Colonic mucosa (tissue), 4 donors: ENCODE measurements at regions not wholly inside any gene's neighbourhood (a gene's known extent, or its start where the extent isn't known, plus 50 kb on each side); places are given as distances from the start of the nearest gene placed in this dataset.
"Not testable (repeated sequence)": the region's sequence is repeated elsewhere in the genome, so short reads cannot be mapped to it uniquely, and the experiment has no call there.

Experiments used
- DNase-seq: peaks from one replicate; pipeline ENCODE4 v3.0.0-alpha.2; 2020
- H3K27ac ChIP-seq: fragments of 200-600 bp; one replicate; pipeline ENCODE4 v1.8.0; 2021
- H3K27me3 ChIP-seq: fragments of 200-600 bp; one replicate; pipeline ENCODE4 v1.8.0; 2021
- H3K36me3 ChIP-seq: fragments of 200-600 bp; one replicate; pipeline ENCODE4 v1.8.0; 2021
- H3K4me1 ChIP-seq: fragments of 200-600 bp; one replicate; pipeline ENCODE4 v1.8.0; 2021; ENCODE audit warnings: mild to moderate bottlenecking
- H3K4me3 ChIP-seq: fragments of 200-600 bp; one replicate; pipeline ENCODE4 v1.8.0; 2021
- H3K9ac ChIP-seq, 2 donors: one replicate each; pipeline ENCODE4 v1.7.0; 2013; ENCODE audit warnings: control low read depth in 2 of 2, low read depth in 2 of 2, low read length in 2 of 2
- H3K9me3 ChIP-seq: fragments of 200-600 bp; one replicate; pipeline ENCODE4 v1.8.0; 2021
- intact Hi-C: fragments of 100-400 bp; cut with DNase I; formaldehyde crosslinking; loops from one replicate; pipeline ENCODE4 v1.14.1; 2022
- TF ChIP-seq, protein P1 (sequence below): fragments of 200-600 bp; IDR thresholded peaks from one replicate; pipeline ENCODE4 v1.8.0; 2022; ENCODE audit warnings: antibody characterized with exemption, mild to moderate bottlenecking
- donor health status: healthy.
- donor health status: DM: no; HTN: no; CAD: no.
- donor health status: DM: no; HTN: no; CAD: no.

DNA sequence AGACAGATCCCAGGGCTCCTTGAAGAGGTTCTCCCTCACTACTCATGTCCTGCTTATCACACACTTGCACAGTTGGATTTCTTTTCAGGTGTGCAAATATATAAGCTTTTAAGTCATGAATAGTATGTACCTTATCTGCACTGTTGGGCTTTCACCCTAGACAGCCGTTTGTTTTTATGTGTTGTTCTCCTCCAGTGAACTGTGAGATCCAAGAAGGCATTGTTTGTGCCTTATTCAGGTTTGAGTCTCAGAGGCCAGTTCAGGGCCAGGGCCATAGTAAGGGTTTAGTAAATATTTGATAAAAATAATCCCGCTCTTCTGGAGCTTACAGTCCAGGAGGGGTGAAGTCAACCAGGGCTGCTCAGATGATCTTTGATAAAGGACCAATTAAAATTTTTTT, 480.0 kb downstream of the TMEM38B start:
- Histone ChIP-seq H3K27me3 (no peaks in the 10 kb centered on the region), H3K9ac (no peak overlapping the region), H3K9me3 (no peaks in the 10 kb centered on the region), H3K27ac (no peak overlapping the region), H3K4me1 (no peaks in the 10 kb centered on the region), H3K36me3 (no peaks in the 10 kb centered on the region), H3K4me3 (no peak overlapping the region)
- no peak for DNase-seq
- TF ChIP-seq, protein P1, sequence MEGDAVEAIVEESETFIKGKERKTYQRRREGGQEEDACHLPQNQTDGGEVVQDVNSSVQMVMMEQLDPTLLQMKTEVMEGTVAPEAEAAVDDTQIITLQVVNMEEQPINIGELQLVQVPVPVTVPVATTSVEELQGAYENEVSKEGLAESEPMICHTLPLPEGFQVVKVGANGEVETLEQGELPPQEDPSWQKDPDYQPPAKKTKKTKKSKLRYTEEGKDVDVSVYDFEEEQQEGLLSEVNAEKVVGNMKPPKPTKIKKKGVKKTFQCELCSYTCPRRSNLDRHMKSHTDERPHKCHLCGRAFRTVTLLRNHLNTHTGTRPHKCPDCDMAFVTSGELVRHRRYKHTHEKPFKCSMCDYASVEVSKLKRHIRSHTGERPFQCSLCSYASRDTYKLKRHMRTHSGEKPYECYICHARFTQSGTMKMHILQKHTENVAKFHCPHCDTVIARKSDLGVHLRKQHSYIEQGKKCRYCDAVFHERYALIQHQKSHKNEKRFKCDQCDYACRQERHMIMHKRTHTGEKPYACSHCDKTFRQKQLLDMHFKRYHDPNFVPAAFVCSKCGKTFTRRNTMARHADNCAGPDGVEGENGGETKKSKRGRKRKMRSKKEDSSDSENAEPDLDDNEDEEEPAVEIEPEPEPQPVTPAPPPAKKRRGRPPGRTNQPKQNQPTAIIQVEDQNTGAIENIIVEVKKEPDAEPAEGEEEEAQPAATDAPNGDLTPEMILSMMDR, result no peak
- intact Hi-C loops, result no loop called here

DNA sequence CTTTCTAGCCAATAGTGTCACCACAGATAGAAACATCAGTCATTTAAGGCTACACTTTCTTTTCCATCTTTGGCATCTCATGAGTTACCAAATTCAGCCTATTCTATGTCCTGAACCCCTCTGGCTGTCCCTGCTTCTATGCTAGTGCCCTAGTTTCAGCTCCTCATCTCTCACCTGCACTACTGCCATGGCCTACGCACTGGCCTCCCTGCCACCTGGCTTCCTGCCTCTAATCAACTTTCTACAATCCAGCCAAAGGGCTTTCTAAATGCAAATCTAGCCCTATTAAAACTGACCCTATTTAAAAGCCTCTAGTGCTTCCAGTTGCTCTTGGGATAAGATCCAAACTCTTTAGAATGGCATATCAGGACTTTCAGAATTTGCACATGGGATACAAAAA, 482.9 kb downstream of the TMEM38B start:
- H3K36me3 ChIP-seq, result no peaks in the 10 kb centered on the region
- TF ChIP-seq, protein P1, result no peak
- H3K9me3 ChIP-seq, result no peaks in the 10 kb centered on the region
- no peak overlapping the region for H3K9ac ChIP-seq
- DNase-seq, result no peak
- intact Hi-C loops, result no loop called here
- no peak overlapping the region for H3K4me3 ChIP-seq
- no peaks in the 10 kb centered on the region for H3K27me3 ChIP-seq
- no peaks in the 10 kb centered on the region for H3K4me1 ChIP-seq
- H3K27ac ChIP-seq, result no peak overlapping the region

DNA sequence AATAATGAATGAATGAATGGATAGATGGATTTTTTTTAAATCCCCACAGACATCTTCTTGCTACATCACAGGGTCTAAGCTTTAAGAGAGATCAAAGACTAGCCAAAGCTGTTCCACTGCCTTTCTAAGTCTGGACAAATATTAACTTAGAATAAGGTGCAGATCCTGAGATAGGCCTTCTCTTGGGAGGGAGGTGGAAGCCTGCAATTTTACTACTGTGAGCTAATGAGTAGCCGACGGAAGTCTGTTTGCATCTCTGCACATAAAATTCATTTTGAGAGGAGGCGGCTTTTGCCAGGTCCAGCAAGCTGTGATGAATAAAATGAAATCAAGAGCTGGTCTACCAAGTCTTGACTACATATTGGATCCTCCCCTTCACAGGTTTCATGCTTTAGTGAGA, 484.9 kb downstream of the TMEM38B start:
- Histone ChIP-seq H3K36me3 (no peaks in the 10 kb centered on the region), H3K4me3 (no peak overlapping the region), H3K9ac (no peak overlapping the region), H3K27me3 (no peaks in the 10 kb centered on the region), H3K9me3 (no peaks in the 10 kb centered on the region), H3K4me1 (no peaks in the 10 kb centered on the region), H3K27ac (no peak overlapping the region)
- DNase-seq, result no peak
- intact Hi-C loops, result no loop called here
- TF ChIP-seq, protein P1, result no peak

DNA sequence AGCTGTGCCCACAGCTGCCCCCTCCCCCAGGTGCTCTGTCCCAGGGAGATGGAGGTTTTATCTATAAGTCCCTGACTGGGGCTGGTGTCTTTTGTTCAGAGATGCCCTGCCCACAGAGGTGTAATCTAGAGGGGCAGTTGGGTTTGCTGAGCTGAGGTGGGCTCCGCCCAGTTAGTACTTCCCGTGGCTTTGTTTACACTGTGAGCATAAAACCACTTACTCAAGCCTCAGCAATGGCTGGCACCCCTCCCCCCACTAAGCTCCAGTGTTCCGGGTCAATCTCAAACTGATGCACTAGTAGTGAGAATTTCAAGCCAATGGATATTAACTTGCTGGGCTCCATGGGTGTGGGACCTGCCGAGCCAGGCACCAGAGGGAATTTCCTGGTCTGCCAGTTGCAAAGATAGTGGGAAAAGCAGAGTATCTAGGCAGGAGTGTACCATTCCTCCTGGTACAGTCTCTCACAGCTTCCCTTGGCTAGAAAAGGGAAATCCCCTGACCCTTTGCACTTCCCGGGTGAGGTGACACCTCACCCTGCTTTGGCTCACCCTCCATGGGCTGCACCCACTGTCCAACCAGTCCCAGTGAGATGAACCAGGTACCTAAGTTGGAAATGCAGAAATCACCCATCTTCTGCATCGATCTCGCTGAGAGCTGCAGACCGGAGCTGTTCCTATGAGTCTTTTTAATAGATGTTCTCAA, 509.6 kb downstream of the TMEM38B start:
- H3K27ac ChIP-seq, intact Hi-C loops, H3K36me3 ChIP-seq, H3K9me3 ChIP-seq, H3K4me3 ChIP-seq, H3K9ac ChIP-seq, H3K4me1 ChIP-seq, H3K27me3 ChIP-seq: not testable (repeated sequence)
- DNase-seq, result peak; percentile 21

DNA sequence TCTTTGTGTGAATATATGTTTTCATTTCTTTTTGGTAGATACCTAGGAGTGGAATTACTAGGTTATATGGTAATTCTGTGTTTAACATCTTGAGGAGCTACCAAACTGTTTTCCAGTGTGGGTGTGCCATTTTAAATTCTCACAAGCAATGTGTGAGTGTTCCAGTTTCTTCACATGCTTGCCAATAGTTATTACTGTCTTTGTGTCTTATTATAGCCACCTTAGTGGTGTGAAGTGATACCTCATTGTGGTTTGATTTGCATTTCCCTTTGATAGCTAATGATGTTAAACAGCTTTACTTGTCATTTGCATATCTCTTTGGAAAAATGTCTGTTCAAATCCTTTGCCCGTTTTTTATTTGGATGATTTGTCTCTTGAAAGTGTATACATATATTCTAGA, 513.0 kb downstream of the TMEM38B start:
- intact Hi-C loops, result no loop called here
- TF ChIP-seq, protein P1, result no peak
- no peak overlapping the region for H3K9ac ChIP-seq
- no peak for DNase-seq
- no peak overlapping the region for H3K4me3 ChIP-seq
- H3K36me3 ChIP-seq, result no peaks in the 10 kb centered on the region
- H3K9me3 ChIP-seq, result no peaks in the 10 kb centered on the region
- H3K27me3 ChIP-seq, result no peaks in the 10 kb centered on the region
- H3K27ac ChIP-seq, result no peak overlapping the region
- no peaks in the 10 kb centered on the region for H3K4me1 ChIP-seq

DNA sequence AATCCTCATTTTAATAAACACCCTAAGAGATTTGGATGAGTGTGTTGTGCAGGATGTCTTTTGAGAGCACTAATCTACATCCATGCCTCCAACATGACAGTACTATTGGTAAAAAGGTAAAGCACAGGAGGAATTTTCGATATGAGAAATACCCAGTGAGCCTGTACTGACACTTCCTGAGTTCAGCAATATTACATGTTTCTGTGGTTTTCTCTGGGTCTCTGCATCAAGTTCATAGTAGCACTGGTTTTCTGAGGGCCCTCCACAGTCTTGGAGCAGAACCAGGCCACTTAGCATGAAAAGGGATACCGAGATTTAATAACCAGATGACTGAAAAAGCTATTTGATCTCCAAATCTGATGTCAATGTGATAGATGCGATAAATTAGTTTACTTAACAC, 524.1 kb downstream of the TMEM38B start:
- intact Hi-C loops, result no loop called here
- Histone ChIP-seq H3K27ac (no peak overlapping the region), H3K4me1 (no peaks in the 10 kb centered on the region), H3K27me3 (no peaks in the 10 kb centered on the region), H3K36me3 (no peaks in the 10 kb centered on the region), H3K4me3 (no peak overlapping the region), H3K9ac (no peak overlapping the region), H3K9me3 (no peaks in the 10 kb centered on the region)
- TF ChIP-seq, protein P1, result no peak
- DNase-seq, result no peak
